Duodenal mucosa (tissue), 2 donors: ENCODE measurements at regions not wholly inside any gene's neighbourhood (a gene's known extent, or its start where the extent isn't known, plus 50 kb on each side); places are given as distances from the start of the nearest gene placed in this dataset.

Experiments
- H3K27ac ChIP-seq: one replicate; pipeline ENCODE4 v1.7.0; 2013; ENCODE audit warnings: low read depth, low read length
- H3K27me3 ChIP-seq, 2 donors: one replicate each; pipeline ENCODE4 v1.7.0; 2013; ENCODE audit warnings: low read length in 2 of 2, control low read depth in 1 of 2; ENCODE audit not compliant: insufficient read depth in 2 of 2, control insufficient read depth in 1 of 2
- H3K36me3 ChIP-seq, 2 donors: one replicate each; pipeline ENCODE4 v1.7.0; 2013; ENCODE audit warnings: low read length in 2 of 2, control low read depth in 1 of 2; ENCODE audit not compliant: insufficient read depth in 2 of 2, control insufficient read depth in 1 of 2
- H3K4me1 ChIP-seq, 2 donors: one replicate each; pipeline ENCODE4 v1.7.0; 2013; ENCODE audit warnings: low read length in 2 of 2, control low read depth in 1 of 2; ENCODE audit not compliant: insufficient read depth in 2 of 2, control insufficient read depth in 1 of 2
- H3K4me3 ChIP-seq, 2 donors: one replicate each; pipeline ENCODE4 v1.7.0; 2013; ENCODE audit warnings: low read length in 2 of 2, low read depth in 1 of 2
- H3K9ac ChIP-seq, 2 donors: one replicate each; pipeline ENCODE4 v1.7.0; 2013; ENCODE audit warnings: low read length in 2 of 2, low read depth in 1 of 2
- H3K9me3 ChIP-seq, 2 donors: one replicate each; pipeline ENCODE4 v1.7.0; 2013; ENCODE audit warnings: low read length in 2 of 2, control low read depth in 1 of 2; ENCODE audit not compliant: control insufficient read depth in 1 of 2

GRCh38 chr20:52824494-52825216 is 147.5 kb upstream of the TSHZ2 start:
- H3K9ac ChIP-seq: no peak overlapping the region
- no peak overlapping the region for H3K27ac ChIP-seq
- no peaks in the 10 kb centered on the region for H3K27me3 ChIP-seq
- peaks cover 0 to 6% of the 10 kb centered on the region in 2 donors for H3K9me3 ChIP-seq
- no peaks in the 10 kb centered on the region for H3K36me3 ChIP-seq
- peak overlapping the region; percentile 25 to 53 for H3K4me3 ChIP-seq
- peaks cover 0 to 4% of the 10 kb centered on the region in 2 donors for H3K4me1 ChIP-seq

- Histone ChIP-seq H3K4me3 (no peak overlapping the region), H3K36me3 (no peaks in the 10 kb centered on the region), H3K27ac (no peak overlapping the region), H3K4me1 (peaks cover 0 to 4% of the 10 kb centered on the region in 2 donors), H3K9me3 (peaks cover 0 to 6% of the 10 kb centered on the region in 2 donors), H3K9ac (no peak overlapping the region), H3K27me3 (no peaks in the 10 kb centered on the region)
Measured at GRCh38 chr20:52823303-52823702, 148.9 kb upstream of the TSHZ2 start.

- peaks cover 0 to 4% of the 10 kb centered on the region in 2 donors for H3K4me1 ChIP-seq
- no peak overlapping the region for H3K27ac ChIP-seq
- no peak overlapping the region for H3K9ac ChIP-seq
- H3K27me3 ChIP-seq: no peaks in the 10 kb centered on the region
- H3K9me3 ChIP-seq: no peaks in the 10 kb centered on the region
- no peaks in the 10 kb centered on the region for H3K36me3 ChIP-seq
- no peak overlapping the region for H3K4me3 ChIP-seq
Measured at GRCh38 chr20:52820641-52821292, 151.4 kb upstream of the TSHZ2 start.

GRCh38 chr20:52818491-52818890 is 153.7 kb upstream of the TSHZ2 start:
- Histone ChIP-seq H3K4me1 (no peaks in the 10 kb centered on the region), H3K4me3 (no peak overlapping the region), H3K27ac (no peak overlapping the region)

GRCh38 chr20:52817981-52818380 is 154.2 kb upstream of the TSHZ2 start:
- Histone ChIP-seq H3K4me3 (no peak overlapping the region), H3K36me3 (no peaks in the 10 kb centered on the region), H3K9me3 (no peaks in the 10 kb centered on the region), H3K4me1 (no peaks in the 10 kb centered on the region), H3K27me3 (no peaks in the 10 kb centered on the region), H3K27ac (no peak overlapping the region), H3K9ac (no peak overlapping the region)

More at GRCh38 chr20:52818491-52818890, 153.7 kb upstream of the TSHZ2 start:
- no peak overlapping the region for H3K9ac ChIP-seq
- H3K9me3 ChIP-seq: no peaks in the 10 kb centered on the region
- H3K27me3 ChIP-seq: no peaks in the 10 kb centered on the region
- H3K36me3 ChIP-seq: no peaks in the 10 kb centered on the region

- H3K9ac ChIP-seq: no peak overlapping the region
- no peak overlapping the region for H3K4me3 ChIP-seq
- no peaks in the 10 kb centered on the region for H3K27me3 ChIP-seq
- H3K4me1 ChIP-seq: no peaks in the 10 kb centered on the region
- H3K27ac ChIP-seq: no peak overlapping the region
- H3K36me3 ChIP-seq: no peaks in the 10 kb centered on the region
- H3K9me3 ChIP-seq: no peaks in the 10 kb centered on the region
Measured at GRCh38 chr20:52817511-52817910, 154.6 kb upstream of the TSHZ2 start.

- H3K36me3 ChIP-seq: no peaks in the 10 kb centered on the region
- H3K27ac ChIP-seq: no peak overlapping the region
- no peak overlapping the region for H3K9ac ChIP-seq
- H3K4me1 ChIP-seq: no peaks in the 10 kb centered on the region
- no peaks in the 10 kb centered on the region for H3K9me3 ChIP-seq
- no peak overlapping the region for H3K4me3 ChIP-seq
- no peaks in the 10 kb centered on the region for H3K27me3 ChIP-seq
Measured at GRCh38 chr20:52814371-52814770, 157.8 kb upstream of the TSHZ2 start.

GRCh38 chr20:52812231-52812847 is 159.8 kb upstream of the TSHZ2 start:
- Histone ChIP-seq H3K27ac (no peak overlapping the region), H3K9ac (no peak overlapping the region), H3K9me3 (no peaks in the 10 kb centered on the region), H3K27me3 (no peaks in the 10 kb centered on the region), H3K36me3 (no peaks in the 10 kb centered on the region), H3K4me1 (no peaks in the 10 kb centered on the region), H3K4me3 (no peak overlapping the region)

GRCh38 chr20:52809003-52809402 is 163.2 kb upstream of the TSHZ2 start:
- Histone ChIP-seq H3K9ac (no peak overlapping the region), H3K9me3 (no peaks in the 10 kb centered on the region), H3K4me1 (no peaks in the 10 kb centered on the region), H3K36me3 (no peaks in the 10 kb centered on the region), H3K4me3 (no peak overlapping the region), H3K27ac (no peak overlapping the region), H3K27me3 (no peaks in the 10 kb centered on the region)

- H3K4me1 ChIP-seq: no peaks in the 10 kb centered on the region
- no peaks in the 10 kb centered on the region for H3K9me3 ChIP-seq
- H3K27me3 ChIP-seq: no peaks in the 10 kb centered on the region
- no peak overlapping the region for H3K27ac ChIP-seq
- no peak overlapping the region for H3K9ac ChIP-seq
- H3K36me3 ChIP-seq: no peaks in the 10 kb centered on the region
- H3K4me3 ChIP-seq: no peak overlapping the region
Measured at GRCh38 chr20:52806918-52807317, 165.2 kb upstream of the TSHZ2 start.
